WTC11 (cell line): ENCODE measurements at regions not wholly inside any gene's neighbourhood (a gene's known extent, or its start where the extent isn't known, plus 50 kb on each side); places are given as distances from the start of the nearest gene placed in this dataset.

Source experiments
- ATAC-seq: fragments of 200-7000 bp; cut with Tn5 transposase; 2 replicates; pipeline ENCODE4 v1.10.0; 2021; ENCODE audit warnings: mild to moderate bottlenecking, moderate library complexity
- CTCF ChIA-PET: fragments of 300-600 bp; sonication (Branson Sonifier 250); formaldehyde crosslinking; loops from one replicate; lab custom pipeline; 2021; ENCODE audit warnings: antibody characterized with exemption; lab: Charles Lee
- POLR2A ChIA-PET: fragments of 350-600 bp; sonication (Branson Sonifier 250); formaldehyde crosslinking; loops from one replicate; lab custom pipeline; 2021; ENCODE audit warnings: antibody characterized with exemption; lab: Charles Lee
- DNase-seq: peaks from one replicate; pipeline ENCODE4 v3.0.0; 2021; ENCODE audit warnings: low spot score
- H3K27ac Mint-ChIP-seq: 2 replicates; pipeline ENCODE4 v1.8.0; 2021; ENCODE audit warnings: mixed read lengths
- H3K27me3 Mint-ChIP-seq: 2 replicates; pipeline ENCODE4 v1.8.0; 2021; ENCODE audit warnings: low read depth, mild to moderate bottlenecking, moderate library complexity, mixed read lengths
- H3K36me3 Mint-ChIP-seq: 2 replicates; pipeline ENCODE4 v1.8.0; 2021; ENCODE audit warnings: mixed read lengths
- H3K4me1 Mint-ChIP-seq: 2 replicates; pipeline ENCODE4 v1.8.0; 2022; ENCODE audit warnings: mixed read lengths
- H3K4me3 Mint-ChIP-seq: 2 replicates; pipeline ENCODE4 v1.8.0; 2021; ENCODE audit warnings: mild to moderate bottlenecking, moderate library complexity, mixed read lengths
- H3K9me3 Mint-ChIP-seq: 2 replicates; pipeline ENCODE4 v1.8.0; 2021; ENCODE audit warnings: mixed read lengths
- CBFB ChIP-seq: sonication (generic); formaldehyde crosslinking; IDR thresholded peaks from 2 replicates; pipeline ENCODE4 v1.8.1; 2022; ENCODE audit warnings: mild to moderate bottlenecking, low read depth, missing genetic modification reagents
- NFATC4 ChIP-seq: fragments of 250-450 bp; sonication (Bioruptor Pico); IDR thresholded peaks from 2 replicates; pipeline ENCODE4 v1.9.0; 2021; ENCODE audit warnings: mild to moderate bottlenecking
- RELA ChIP-seq: sonication (generic); formaldehyde crosslinking; IDR thresholded peaks from 2 replicates; pipeline ENCODE4 v1.8.1; 2022; ENCODE audit warnings: missing genetic modification reagents, mild to moderate bottlenecking, borderline replicate concordance
- SMAD3 ChIP-seq: sonication (generic); formaldehyde crosslinking; IDR thresholded peaks from 2 replicates; pipeline ENCODE4 v1.8.0; 2022; ENCODE audit warnings: missing genetic modification reagents, mild to moderate bottlenecking, borderline replicate concordance
- SOX15 ChIP-seq: fragments of 250-450 bp; sonication (Bioruptor Pico); IDR thresholded peaks from 2 replicates; pipeline ENCODE4 v1.9.0; 2021; ENCODE audit warnings: mild to moderate bottlenecking
- SP1 ChIP-seq: sonication (generic); formaldehyde crosslinking; conservative IDR thresholded peaks from 2 replicates; pipeline ENCODE4 v1.8.1; 2022; ENCODE audit warnings: missing genetic modification reagents
- ZNF138 ChIP-seq: sonication (generic); formaldehyde crosslinking; conservative IDR thresholded peaks from 2 replicates; pipeline ENCODE4 v1.8.1; 2022; ENCODE audit warnings: mild to moderate bottlenecking, moderate library complexity, missing genetic modification reagents
- ZNF396 ChIP-seq: fragments of 250-450 bp; sonication (Bioruptor Pico); IDR thresholded peaks from 2 replicates; pipeline ENCODE4 v1.8.0; 2021; ENCODE audit warnings: mild to moderate bottlenecking, moderate library complexity, borderline replicate concordance
- ZNF671 ChIP-seq: fragments of 250-450 bp; sonication (Bioruptor Pico); IDR thresholded peaks from 2 replicates; pipeline ENCODE4 v1.8.0; 2021; ENCODE audit warnings: mild to moderate bottlenecking
- TF ChIP-seq, protein P1 (sequence below): sonication (generic); formaldehyde crosslinking; conservative IDR thresholded peaks from 2 replicates; pipeline ENCODE4 v1.8.1; 2022; ENCODE audit warnings: mild to moderate bottlenecking, missing genetic modification reagents
- TF ChIP-seq, protein P2 (sequence below): sonication (generic); formaldehyde crosslinking; conservative IDR thresholded peaks from 2 replicates; pipeline ENCODE4 v1.8.1; 2023; ENCODE audit warnings: mild to moderate bottlenecking, low read depth, missing genetic modification reagents, moderate library complexity
- TF ChIP-seq, protein P3 (sequence below): sonication (generic); formaldehyde crosslinking; IDR thresholded peaks from 2 replicates; pipeline ENCODE4 v1.8.0; 2023; ENCODE audit warnings: missing genetic modification reagents, mild to moderate bottlenecking, borderline replicate concordance
- TF ChIP-seq, protein P4 (sequence below): fragments of 250-450 bp; sonication (Bioruptor Pico); IDR thresholded peaks from 2 replicates; pipeline ENCODE4 v2.1.2; 2022; ENCODE audit warnings: mild to moderate bottlenecking, moderate library complexity
- TF ChIP-seq, protein P5 (sequence below): sonication (generic); formaldehyde crosslinking; IDR thresholded peaks from 2 replicates; pipeline ENCODE4 v1.8.1; 2023; ENCODE audit warnings: mild to moderate bottlenecking, missing genetic modification reagents
- TF ChIP-seq, protein P6 (sequence below): fragments of 250-450 bp; sonication (Bioruptor Pico); IDR thresholded peaks from 2 replicates; pipeline ENCODE4 v1.9.0; 2021; ENCODE audit warnings: mild to moderate bottlenecking, borderline replicate concordance
- TF ChIP-seq, protein P7 (sequence below): sonication (generic); formaldehyde crosslinking; IDR thresholded peaks from 2 replicates; pipeline ENCODE4 v1.8.0; 2023; ENCODE audit warnings: missing genetic modification reagents

DNA sequence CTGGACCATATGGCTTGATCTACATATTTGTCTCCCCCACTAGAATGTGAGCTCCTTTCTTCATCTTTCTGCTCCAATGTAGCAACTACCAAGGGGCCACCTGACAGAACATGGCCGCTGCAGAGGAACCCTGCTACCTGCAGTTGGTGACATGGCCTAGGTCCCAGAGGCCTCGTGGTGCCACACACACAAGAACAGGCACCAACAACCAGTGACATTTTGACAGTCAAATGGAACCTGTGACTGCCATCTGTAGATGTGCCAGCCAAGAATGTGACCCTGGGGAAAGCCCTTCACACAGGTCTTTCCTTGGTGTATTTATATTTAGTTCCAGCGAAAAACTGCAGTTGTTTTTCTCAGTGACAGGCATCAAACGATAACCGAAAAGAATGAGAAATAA lies 67.9 kb upstream of the ANKRD1 start:
- Mint-ChIP-seq H3K27me3 (peaks cover 9% of the 10 kb centered on the region), H3K4me1 (no peaks in the 10 kb centered on the region), H3K36me3 (no peaks in the 10 kb centered on the region)
- ATAC-seq (no peak), DNase-seq (no peak)
- TF ChIP-seq SMAD3, result no peak
- TF ChIP-seq, protein P1, sequence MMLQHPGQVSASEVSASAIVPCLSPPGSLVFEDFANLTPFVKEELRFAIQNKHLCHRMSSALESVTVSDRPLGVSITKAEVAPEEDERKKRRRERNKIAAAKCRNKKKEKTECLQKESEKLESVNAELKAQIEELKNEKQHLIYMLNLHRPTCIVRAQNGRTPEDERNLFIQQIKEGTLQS (CRISPR knock-in tag), result no peak
- TF ChIP-seq ZNF396, result no peak
- TF ChIP-seq NFATC4 (CRISPR knock-in tag), result no peak
- TF ChIP-seq CBFB (CRISPR knock-in tag), result no peak
- TF ChIP-seq, all 79 proteins: peak for 0
- Mint-ChIP-seq H3K9me3 (no peaks in the 10 kb centered on the region), H3K4me3 (no peak overlapping the region), H3K27ac (no peak overlapping the region)
- POLR2A ChIA-PET, result interaction anchor here (0.7 kb wide), 1 partner anchor 117 kb away, joined by 5 read pairs; no protein-coding TSS in a partner anchor
- CTCF ChIA-PET, result interaction anchor here (1.1 kb wide), 1 partner anchor 77 kb away, joined by 3 read pairs; no protein-coding TSS in a partner anchor

DNA sequence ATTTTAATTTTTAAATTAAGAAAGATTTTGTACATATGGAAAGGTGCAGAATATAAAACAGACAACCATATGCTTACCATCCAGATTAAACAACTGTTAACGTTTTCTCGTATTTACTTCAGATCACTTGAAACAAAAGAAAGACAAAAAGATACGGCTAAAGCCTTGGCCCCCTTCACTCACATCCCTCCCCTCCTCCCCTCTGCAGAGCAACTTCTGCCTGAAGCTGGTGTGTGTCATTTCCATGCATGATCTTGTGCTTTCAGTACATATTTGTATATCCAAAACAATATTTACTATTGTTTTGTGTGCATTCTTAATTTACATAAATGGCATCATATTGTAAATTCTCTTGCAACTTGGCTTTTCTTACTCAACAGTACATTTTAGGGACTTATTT lies 68.5 kb upstream of the ANKRD1 start:
- TF ChIP-seq ZNF396, result no peak
- no peak for TF ChIP-seq SP1 (CRISPR knock-in tag)
- TF ChIP-seq, protein P2, sequence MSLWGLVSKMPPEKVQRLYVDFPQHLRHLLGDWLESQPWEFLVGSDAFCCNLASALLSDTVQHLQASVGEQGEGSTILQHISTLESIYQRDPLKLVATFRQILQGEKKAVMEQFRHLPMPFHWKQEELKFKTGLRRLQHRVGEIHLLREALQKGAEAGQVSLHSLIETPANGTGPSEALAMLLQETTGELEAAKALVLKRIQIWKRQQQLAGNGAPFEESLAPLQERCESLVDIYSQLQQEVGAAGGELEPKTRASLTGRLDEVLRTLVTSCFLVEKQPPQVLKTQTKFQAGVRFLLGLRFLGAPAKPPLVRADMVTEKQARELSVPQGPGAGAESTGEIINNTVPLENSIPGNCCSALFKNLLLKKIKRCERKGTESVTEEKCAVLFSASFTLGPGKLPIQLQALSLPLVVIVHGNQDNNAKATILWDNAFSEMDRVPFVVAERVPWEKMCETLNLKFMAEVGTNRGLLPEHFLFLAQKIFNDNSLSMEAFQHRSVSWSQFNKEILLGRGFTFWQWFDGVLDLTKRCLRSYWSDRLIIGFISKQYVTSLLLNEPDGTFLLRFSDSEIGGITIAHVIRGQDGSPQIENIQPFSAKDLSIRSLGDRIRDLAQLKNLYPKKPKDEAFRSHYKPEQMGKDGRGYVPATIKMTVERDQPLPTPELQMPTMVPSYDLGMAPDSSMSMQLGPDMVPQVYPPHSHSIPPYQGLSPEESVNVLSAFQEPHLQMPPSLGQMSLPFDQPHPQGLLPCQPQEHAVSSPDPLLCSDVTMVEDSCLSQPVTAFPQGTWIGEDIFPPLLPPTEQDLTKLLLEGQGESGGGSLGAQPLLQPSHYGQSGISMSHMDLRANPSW (CRISPR knock-in tag), result no peak
- TF ChIP-seq, protein P3, sequence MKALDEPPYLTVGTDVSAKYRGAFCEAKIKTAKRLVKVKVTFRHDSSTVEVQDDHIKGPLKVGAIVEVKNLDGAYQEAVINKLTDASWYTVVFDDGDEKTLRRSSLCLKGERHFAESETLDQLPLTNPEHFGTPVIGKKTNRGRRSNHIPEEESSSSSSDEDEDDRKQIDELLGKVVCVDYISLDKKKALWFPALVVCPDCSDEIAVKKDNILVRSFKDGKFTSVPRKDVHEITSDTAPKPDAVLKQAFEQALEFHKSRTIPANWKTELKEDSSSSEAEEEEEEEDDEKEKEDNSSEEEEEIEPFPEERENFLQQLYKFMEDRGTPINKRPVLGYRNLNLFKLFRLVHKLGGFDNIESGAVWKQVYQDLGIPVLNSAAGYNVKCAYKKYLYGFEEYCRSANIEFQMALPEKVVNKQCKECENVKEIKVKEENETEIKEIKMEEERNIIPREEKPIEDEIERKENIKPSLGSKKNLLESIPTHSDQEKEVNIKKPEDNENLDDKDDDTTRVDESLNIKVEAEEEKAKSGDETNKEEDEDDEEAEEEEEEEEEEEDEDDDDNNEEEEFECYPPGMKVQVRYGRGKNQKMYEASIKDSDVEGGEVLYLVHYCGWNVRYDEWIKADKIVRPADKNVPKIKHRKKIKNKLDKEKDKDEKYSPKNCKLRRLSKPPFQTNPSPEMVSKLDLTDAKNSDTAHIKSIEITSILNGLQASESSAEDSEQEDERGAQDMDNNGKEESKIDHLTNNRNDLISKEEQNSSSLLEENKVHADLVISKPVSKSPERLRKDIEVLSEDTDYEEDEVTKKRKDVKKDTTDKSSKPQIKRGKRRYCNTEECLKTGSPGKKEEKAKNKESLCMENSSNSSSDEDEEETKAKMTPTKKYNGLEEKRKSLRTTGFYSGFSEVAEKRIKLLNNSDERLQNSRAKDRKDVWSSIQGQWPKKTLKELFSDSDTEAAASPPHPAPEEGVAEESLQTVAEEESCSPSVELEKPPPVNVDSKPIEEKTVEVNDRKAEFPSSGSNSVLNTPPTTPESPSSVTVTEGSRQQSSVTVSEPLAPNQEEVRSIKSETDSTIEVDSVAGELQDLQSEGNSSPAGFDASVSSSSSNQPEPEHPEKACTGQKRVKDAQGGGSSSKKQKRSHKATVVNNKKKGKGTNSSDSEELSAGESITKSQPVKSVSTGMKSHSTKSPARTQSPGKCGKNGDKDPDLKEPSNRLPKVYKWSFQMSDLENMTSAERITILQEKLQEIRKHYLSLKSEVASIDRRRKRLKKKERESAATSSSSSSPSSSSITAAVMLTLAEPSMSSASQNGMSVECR (CRISPR knock-in tag), result no peak
- no peak for TF ChIP-seq SOX15
- H3K9me3 Mint-ChIP-seq, result no peaks in the 10 kb centered on the region
- no peak overlapping the region for H3K27ac Mint-ChIP-seq
- no peak for ATAC-seq
- H3K4me1 Mint-ChIP-seq, result no peaks in the 10 kb centered on the region
- peaks cover 11% of the 10 kb centered on the region for H3K27me3 Mint-ChIP-seq
- no peaks in the 10 kb centered on the region for H3K36me3 Mint-ChIP-seq
- CTCF ChIA-PET, result interaction anchor here (1.1 kb wide), 1 partner anchor 78 kb away, joined by 3 read pairs; no protein-coding TSS in a partner anchor
- H3K4me3 Mint-ChIP-seq, result no peak overlapping the region
- no peak for DNase-seq
- POLR2A ChIA-PET, result no interaction called here

DNA sequence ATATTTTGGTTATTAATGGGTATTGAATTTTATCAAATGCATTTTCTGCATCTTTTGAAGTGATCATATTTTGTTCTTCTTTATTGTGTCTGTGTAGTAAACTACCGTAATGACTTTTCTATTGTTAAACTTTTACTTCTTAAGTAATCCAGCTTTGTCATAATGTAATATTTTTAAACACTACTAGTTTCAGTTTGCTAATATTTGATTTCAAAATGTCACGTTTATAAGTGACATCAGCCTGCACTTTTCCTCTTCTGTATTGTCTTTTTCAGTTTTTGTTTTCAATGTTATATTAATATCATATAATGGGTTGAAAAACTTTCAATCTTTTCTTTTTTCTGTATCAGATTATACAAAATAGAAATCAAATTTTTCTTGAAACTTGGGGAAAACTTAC lies 71.6 kb upstream of the ANKRD1 start:
- POLR2A ChIA-PET, result no interaction called here
- Mint-ChIP-seq H3K4me1 (no peaks in the 10 kb centered on the region), H3K27ac (no peak overlapping the region), H3K9me3 (no peaks in the 10 kb centered on the region), H3K4me3 (no peak overlapping the region), H3K36me3 (no peaks in the 10 kb centered on the region), H3K27me3 (peaks cover 10% of the 10 kb centered on the region)
- CTCF ChIA-PET, result no interaction called here
- no peak for DNase-seq
- ATAC-seq, result no peak
- TF ChIP-seq, protein P4, sequence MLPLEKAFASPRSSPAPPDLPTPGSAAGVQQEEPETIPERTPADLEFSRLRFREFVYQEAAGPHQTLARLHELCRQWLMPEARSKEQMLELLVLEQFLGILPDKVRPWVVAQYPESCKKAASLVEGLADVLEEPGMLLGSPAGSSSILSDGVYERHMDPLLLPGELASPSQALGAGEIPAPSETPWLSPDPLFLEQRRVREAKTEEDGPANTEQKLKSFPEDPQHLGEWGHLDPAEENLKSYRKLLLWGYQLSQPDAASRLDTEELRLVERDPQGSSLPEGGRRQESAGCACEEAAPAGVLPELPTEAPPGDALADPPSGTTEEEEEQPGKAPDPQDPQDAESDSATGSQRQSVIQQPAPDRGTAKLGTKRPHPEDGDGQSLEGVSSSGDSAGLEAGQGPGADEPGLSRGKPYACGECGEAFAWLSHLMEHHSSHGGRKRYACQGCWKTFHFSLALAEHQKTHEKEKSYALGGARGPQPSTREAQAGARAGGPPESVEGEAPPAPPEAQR, result no peak
- TF ChIP-seq ZNF671 (CRISPR knock-in tag) (no peak), ZNF138 (CRISPR knock-in tag) (no peak), RELA (CRISPR knock-in tag) (no peak)
- TF ChIP-seq, protein P5, sequence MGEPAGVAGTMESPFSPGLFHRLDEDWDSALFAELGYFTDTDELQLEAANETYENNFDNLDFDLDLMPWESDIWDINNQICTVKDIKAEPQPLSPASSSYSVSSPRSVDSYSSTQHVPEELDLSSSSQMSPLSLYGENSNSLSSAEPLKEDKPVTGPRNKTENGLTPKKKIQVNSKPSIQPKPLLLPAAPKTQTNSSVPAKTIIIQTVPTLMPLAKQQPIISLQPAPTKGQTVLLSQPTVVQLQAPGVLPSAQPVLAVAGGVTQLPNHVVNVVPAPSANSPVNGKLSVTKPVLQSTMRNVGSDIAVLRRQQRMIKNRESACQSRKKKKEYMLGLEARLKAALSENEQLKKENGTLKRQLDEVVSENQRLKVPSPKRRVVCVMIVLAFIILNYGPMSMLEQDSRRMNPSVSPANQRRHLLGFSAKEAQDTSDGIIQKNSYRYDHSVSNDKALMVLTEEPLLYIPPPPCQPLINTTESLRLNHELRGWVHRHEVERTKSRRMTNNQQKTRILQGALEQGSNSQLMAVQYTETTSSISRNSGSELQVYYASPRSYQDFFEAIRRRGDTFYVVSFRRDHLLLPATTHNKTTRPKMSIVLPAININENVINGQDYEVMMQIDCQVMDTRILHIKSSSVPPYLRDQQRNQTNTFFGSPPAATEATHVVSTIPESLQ, result no peak
- TF ChIP-seq, protein P6, sequence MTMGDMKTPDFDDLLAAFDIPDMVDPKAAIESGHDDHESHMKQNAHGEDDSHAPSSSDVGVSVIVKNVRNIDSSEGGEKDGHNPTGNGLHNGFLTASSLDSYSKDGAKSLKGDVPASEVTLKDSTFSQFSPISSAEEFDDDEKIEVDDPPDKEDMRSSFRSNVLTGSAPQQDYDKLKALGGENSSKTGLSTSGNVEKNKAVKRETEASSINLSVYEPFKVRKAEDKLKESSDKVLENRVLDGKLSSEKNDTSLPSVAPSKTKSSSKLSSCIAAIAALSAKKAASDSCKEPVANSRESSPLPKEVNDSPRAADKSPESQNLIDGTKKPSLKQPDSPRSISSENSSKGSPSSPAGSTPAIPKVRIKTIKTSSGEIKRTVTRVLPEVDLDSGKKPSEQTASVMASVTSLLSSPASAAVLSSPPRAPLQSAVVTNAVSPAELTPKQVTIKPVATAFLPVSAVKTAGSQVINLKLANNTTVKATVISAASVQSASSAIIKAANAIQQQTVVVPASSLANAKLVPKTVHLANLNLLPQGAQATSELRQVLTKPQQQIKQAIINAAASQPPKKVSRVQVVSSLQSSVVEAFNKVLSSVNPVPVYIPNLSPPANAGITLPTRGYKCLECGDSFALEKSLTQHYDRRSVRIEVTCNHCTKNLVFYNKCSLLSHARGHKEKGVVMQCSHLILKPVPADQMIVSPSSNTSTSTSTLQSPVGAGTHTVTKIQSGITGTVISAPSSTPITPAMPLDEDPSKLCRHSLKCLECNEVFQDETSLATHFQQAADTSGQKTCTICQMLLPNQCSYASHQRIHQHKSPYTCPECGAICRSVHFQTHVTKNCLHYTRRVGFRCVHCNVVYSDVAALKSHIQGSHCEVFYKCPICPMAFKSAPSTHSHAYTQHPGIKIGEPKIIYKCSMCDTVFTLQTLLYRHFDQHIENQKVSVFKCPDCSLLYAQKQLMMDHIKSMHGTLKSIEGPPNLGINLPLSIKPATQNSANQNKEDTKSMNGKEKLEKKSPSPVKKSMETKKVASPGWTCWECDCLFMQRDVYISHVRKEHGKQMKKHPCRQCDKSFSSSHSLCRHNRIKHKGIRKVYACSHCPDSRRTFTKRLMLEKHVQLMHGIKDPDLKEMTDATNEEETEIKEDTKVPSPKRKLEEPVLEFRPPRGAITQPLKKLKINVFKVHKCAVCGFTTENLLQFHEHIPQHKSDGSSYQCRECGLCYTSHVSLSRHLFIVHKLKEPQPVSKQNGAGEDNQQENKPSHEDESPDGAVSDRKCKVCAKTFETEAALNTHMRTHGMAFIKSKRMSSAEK, result no peak
- TF ChIP-seq, protein P7, sequence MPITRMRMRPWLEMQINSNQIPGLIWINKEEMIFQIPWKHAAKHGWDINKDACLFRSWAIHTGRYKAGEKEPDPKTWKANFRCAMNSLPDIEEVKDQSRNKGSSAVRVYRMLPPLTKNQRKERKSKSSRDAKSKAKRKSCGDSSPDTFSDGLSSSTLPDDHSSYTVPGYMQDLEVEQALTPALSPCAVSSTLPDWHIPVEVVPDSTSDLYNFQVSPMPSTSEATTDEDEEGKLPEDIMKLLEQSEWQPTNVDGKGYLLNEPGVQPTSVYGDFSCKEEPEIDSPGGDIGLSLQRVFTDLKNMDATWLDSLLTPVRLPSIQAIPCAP, result no peak
